Embryonic facial prominence (tissue), 1 donor: ENCODE measurements at regions not wholly inside any gene's neighbourhood (a gene's known extent, or its start where the extent isn't known, plus 50 kb on each side); places are given as distances from the start of the nearest gene placed in this dataset.

Experiments used
- DNase-seq: peaks from one replicate; pipeline ENCODE4 v3.0.0-alpha.2; 2016; ENCODE audit errors: extremely low spot score

DNA sequence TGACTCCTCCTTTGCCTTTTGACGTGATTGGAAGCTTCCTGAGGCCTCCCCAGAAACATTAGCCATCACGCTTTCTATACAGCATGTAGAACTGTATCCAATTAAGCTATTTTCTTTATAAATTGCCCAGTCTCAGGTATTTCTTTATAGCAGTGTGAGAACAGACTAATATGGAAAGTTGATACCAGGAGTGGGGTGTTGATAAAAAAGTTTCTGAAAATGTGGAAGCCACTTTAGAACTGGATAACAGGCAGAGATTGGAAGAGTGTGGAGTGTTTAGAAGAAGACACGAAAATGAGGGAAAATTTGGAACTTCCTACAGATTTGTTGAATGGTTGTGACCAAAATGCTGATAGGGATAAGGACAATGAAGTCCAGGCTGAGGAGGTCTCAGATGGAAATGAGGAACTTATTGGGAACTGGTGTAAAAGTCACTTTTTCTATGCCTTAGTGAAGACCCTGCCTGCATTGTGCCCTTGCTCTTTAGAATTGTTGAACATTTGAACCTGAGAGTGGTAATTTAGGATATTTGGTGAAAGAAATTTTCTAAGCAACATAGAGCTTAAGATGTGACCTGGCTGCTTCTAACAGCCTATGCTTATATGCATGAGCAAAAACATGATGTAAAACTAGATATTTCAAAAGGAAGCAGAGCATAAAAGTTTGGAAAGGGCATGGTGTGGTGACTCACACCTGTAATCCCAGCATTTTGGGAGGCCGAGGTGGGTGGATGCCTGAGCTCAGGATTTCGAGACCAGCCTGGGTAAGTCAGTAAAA lies 969.7 kb downstream of the DSC3 start:
- DNase-seq: no peak

DNA sequence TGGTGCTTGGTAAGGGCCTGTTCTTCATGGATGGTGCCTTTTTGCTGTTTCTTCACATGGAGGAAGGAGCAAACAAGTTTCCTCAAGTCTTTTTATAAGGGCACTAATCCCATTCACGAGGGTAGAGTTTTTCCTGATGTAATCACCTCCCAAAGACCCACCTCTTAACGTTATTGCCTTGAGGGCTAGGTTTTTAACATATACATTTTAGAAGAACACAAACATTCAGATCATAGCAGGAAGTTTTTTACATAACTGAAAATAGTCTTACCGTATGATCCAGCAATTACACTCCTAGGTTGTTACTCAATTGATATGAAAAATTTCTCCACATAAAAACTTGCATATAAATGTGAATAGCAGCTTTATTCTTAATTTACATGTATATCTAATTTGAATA lies 976.3 kb downstream of the DSC3 start:
- no peak for DNase-seq

DNA sequence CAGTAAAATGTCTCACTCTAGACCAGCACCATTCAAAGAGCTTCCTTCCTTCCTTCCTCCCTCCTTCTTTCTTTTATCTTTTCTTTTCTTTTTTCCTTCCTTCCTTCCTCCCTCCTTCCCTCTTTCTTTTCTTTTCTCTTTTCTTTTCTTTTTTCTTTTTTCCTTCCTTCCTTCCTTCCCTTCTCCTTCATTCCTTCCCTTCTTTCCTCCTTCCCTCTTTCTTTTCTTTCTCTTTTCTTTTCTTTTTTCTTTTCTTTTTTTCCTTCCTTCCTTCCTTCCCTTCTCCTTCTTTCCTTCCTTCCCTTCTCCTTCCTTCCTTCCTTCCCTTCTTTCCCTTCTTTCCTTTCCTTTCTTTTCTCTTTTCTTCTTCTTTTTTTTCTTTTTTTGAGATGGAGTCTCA lies 985.1 kb downstream of the DSC3 start:
- DNase-seq: no peak

DNA sequence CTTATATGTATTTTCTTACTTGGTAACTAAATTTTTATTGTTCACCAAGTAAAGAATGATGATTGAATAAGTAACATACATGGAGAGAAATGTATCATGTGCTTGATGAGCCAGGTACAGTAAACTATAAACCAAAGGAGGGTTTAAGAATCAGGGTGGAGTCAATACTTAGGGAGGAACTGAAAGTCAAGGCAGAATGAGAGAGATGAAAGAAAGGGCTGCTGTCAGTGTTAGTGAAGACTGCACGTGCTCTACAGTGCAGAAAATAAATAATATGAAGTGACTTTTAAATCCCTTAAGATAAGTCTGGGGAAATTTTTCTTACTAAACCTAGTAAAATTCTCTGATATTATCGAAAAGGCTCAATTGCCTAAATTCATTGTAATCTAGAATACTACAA lies 986.0 kb downstream of the DSC3 start:
- DNase-seq: no peak

DNA sequence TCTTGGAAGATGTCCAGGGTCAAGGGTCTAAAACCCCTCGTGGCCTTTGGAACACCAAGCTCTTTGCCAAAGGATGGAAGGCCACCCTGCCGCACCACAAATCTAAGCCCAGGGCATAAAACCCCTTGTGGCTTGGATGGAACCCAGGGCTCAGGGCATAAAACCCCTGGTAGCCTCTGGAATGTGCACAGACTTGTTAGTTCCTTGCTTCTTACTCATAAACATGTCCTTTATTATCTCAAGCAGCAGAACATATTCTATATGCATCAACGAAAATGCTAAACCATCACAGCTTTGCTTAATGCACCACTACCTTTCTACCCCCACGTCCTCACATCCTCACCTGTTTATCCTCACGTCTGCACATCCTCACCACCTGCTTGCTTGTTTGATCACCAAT lies 998.0 kb downstream of the DSC3 start:
- DNase-seq: no peak

DNA sequence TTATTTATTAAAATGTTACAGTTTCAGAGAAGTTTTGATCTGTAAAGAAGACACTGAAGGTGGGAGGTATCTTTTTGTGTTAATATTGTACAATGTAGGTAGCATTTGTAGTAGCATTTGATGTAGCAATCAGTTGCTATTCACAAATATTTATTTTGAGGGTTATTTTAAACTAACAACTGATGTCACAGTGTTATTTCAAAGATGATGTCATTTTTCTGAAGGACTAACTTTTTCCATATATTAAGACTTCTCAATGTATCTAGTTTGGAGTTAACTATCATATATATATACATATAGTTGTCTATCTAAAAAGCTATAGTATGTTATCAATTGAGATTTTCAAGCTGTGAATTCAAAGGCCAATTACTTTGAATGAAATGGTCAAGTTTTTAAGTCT lies 1003.3 kb downstream of the DSC3 start:
- no peak for DNase-seq

DNA sequence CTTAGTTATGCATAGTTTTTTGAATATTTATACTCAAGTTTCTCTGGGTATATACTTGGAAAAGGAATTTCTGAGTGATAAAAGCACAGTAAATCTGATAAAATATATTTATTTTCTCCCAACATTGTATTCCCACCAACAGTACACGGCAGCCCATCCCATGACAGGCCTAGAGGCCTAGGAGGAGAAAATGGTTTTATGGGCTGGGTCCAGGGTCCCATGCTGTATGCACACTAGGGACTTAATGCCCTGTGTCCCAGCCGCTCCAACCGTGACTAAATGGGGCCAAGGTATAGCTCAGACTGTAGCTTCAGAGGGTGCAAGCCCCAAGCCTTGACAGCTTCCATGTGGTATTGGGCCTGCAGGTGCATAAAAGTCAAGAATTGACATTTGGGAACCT lies 1007.7 kb downstream of the DSC3 start:
- no peak for DNase-seq

DNA sequence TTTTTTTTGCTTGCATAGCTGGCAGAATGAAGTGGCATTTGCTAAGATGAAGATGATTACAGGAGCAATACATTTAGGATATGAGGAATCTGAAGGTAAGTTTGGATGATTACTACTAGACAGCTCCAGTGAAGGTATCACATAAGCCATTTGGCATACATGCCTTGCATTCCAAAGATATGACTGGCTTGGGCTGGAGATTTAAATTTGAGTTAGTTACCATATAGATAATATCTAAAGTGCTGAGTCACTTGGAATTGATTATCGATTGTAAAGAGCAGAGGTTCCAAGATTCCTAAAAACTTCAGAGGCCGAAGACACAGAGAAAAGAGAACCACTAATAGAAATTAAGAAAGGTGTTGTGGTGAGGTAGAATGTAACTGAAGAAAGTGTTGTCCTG lies 1026.4 kb downstream of the DSC3 start:
- DNase-seq: no peak

DNA sequence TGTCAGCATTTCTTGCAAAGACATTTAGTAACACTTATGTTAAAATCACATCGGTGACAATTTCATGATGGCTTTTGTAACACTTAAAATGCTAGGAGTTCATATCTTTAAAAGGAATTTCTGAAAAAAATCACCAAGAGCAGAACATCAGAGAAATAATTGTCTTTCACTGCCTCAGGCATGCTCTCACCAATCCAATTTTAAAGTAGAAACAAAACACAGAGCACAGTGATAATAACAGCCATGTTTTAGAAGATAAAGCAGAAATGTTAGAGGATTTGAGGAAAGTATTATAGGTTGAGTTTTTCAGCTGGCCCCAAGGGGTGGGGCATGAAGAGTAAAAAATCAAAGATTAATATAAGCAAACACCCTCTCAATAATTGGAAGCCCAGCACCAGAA lies 1037.6 kb downstream of the DSC3 start:
- no peak for DNase-seq

DNA sequence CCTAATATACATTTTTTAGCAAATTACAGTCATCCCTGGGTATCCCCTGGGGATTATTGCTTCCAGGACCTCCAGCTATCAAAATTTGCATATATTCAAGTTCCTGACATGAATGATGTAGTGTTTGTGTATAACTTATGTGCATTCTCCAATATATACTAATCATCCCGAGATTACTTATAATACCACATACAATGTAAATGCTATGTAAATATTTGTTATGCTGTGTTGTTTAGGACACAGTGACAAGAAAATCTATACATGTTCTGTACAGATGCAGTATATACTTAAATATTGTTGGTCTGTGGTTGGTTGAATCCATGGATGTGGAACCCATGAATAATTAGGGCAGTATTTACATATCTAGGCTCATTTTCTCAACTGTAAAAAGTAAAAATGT lies 1060.3 kb downstream of the DSC3 start:
- no peak for DNase-seq

DNA sequence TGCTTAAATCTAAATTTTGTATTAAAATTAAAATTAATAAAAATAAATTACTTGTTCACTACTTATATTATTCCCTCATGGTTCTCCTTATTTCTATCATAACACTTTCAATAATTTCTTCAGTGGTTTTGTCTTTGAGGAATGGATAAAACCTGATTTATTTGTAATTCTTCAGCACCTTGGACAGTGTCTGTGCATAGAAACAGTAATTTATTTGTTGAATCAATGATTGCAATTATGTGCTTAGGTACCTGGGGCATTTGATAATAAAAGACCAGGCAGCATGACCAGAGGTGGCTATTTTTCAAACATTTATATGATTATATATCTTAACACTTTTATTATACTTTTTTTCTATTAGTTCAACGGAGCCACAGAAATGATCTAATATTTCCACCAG lies 1062.7 kb downstream of the DSC3 start:
- no peak for DNase-seq

DNA sequence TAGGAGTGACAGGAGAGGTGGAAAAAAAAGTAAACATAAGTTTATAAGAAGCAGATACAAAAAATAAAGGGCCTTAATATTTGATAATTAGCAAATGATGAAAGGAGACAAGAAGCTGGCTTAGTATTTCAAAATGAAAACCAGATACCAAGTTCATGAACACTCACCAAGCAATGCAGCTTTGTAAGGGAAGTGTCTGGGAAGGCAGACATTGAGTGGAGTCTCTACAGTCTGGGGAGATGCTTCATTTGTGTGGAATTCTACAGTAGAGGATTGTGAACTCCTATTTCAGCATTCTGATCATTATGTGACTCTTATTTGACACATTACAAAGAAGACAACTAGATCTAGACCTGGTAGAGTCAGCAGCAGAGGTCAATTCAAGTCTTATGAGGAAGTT lies 1072.7 kb downstream of the DSC3 start:
- DNase-seq: no peak

DNA sequence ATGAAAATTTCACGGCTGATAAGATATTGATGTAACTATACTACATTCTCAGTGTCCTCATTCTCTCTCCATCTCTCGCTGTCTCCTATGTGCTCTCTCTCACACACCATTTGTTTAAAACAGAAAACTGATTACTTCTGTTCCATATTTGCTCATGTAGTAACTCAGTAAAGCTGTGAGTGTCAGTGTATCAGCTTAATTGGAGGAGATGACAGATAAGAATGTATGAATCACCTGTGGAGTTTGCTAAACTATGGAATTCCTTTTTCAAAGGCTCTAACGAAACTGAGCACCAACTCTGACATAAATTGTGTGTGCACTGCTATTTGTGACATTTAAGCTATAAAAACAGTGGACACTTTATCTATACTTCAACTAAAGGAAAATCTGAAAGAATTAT lies 1080.0 kb downstream of the DSC3 start:
- no peak for DNase-seq

DNA sequence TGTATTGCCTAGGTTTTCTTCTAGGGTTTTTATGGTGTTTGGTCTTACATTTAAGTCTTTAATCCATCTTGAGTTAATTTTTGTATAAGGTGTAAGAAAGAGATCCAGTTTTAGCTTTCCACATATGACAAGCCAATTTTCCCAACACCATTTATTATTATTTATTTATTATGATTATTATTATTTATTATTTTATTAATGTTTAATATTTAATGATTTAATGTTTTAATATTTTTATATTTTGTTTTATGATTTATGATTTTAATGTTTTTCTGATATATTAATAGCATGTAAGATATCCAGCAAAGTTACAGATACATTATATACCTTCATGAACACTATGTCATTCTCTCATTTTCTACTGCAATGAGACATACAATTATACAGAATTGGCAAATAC lies 1082.0 kb downstream of the DSC3 start:
- DNase-seq: no peak

DNA sequence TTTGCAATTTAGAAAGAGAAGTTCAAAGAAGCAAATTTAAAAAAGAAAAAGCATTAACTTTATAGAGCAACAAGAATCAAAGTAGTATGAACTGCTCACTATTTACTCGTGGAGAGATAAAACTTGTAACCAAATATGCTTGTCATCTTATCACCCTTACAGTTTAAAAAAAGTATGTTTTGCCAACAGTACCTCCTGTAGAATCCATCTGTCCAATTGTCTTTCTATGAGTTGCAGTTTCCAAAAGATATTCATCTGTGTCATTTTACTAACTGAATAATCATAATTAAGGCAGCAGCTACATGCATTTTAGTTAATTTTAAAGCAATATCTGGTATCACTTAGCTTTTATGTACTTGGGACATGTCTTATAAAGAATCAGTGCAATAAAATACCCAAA lies 1112.3 kb downstream of the DSC3 start:
- no peak for DNase-seq

DNA sequence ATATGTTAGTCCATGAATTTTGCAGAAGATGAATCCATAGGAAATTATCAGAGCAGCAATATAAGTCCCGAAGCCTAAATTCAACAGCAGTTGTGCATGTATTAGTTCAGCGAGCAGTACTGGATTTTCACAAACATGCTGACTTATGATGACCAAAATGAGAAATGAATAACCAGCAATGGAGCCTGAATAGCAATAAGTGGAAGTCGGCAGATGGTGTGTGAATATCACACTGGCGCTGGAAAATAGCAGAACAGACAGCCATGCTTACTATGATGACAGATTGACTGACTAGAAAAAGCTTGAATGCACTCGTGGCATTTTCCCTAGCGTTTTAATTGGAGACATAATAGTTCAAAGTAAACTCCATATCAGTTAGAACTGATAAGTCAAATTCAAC lies 1114.5 kb downstream of the DSC3 start:
- DNase-seq: no peak

DNA sequence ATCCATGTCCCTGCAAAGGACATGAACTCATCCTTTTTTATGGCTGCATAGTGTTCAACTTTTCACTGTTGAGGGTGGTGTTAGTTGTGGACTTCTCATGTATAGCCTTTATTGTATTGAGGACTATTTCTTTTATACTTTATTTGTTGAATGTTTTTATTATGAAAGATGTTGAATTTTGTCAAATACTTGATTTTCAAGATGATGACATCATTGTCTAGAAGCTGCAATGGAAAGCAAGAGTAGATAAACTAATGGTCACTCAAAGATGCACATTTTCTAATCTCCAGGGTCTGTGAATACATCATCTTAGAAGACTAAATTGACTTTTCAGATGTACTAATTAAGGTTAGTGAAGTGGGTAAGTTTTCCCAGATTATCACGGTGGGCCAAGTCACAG lies 1117.0 kb downstream of the DSC3 start:
- DNase-seq: no peak

DNA sequence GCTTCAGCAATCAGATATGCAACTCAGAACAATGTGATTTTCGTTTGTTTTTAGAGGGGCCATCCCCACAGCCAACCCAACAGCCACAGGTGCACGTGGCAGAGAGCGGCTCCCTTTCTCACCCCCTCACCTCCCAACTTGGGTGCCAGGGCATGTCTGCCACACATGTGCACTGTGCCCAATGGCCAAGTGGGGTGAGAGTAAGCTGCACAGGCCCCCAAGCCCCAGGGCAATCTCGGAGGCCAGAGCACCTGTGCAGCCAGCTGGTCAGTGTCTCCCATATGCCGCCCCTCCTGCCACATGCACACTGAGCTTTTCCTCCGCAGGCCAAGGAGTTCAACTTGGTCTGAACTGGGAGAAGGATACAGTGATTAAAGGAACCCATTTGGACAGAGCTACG lies 1130.2 kb downstream of the DSC3 start:
- DNase-seq: no peak

DNA sequence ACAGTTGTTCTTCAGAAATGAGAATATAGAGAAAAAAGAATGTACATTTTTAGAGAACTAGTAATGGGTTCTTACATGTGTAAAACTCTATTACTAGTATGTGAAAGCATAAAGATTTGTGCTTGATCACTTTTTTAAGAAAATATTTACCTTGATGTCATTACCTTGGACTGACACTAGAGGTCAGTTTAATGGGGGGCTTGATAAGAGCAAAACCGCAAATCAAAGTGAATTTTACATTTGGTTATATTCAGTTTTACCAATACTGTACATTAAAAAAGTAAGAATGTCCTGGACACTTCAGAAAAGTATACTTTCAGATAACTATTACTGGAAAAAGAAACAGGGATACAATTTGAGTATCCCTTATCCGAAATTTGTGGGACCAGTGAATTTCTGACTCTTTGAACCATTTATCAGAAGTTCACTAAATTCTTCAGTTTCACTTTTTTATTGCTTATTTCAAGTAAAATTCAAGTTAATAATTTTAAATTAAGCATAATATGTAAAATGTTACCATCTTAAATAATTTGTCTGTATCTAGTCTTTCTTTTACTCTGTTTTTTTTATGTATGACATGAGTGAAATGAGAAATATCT lies 1149.5 kb downstream of the DSC3 start:
- no peak for DNase-seq

DNA sequence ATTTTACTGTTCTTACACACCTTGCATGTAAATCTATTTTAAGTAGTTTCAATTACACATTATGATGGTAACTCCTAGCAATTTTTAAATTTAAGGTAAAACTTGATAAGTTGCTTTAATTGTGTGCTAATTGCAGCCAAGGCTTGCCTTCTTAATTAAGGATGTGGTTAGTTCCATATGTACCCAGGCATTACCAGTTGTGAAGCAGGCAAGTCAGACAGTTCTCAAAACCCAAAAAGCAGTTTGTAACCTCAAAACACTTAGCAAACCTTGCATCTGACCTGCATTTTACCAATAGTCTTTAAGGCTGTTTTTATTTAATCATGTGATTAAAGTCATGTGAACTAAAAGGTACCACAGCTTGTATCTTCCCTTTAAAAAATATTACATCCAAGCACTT lies 1159.4 kb downstream of the DSC3 start:
- no peak for DNase-seq

DNA sequence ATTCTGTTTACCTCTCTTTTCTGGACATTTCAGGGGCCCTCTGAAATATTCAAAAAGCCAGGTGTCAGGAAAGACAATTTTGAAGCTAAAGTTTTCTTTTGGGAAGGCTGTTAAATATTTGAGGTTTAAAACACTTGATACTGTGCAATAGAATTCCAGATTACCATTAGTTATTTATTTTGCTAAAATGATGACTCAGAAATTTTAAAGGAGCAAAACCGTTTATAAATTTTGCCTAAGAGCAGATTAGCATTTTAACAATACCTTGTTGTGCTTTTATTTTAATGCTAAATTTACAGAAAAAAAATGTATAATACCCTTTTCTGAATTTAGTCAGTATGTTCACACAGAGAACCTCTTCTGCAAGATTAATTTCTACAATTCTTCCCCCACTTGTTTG lies 1159.9 kb downstream of the DSC3 start:
- no peak for DNase-seq

DNA sequence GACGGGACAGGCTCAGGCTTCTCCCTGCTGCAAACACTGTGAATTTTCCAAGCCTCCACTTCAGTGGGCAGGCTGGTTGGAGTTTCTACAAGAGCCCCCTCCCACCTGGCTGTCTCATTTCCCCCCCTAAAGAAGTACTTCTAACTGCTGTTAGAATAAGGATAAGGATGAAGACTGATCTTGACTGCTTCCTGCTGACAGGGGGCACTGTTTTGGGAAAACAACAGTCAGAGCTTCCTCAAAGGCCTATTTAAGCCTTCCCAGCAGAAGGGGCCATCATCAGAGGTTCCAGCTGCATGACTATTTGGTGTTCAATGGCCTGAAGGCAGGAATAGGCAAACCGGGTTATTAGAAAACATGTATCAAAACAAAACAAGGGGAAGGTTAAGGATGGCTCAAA lies 1162.8 kb downstream of the DSC3 start:
- no peak for DNase-seq

DNA sequence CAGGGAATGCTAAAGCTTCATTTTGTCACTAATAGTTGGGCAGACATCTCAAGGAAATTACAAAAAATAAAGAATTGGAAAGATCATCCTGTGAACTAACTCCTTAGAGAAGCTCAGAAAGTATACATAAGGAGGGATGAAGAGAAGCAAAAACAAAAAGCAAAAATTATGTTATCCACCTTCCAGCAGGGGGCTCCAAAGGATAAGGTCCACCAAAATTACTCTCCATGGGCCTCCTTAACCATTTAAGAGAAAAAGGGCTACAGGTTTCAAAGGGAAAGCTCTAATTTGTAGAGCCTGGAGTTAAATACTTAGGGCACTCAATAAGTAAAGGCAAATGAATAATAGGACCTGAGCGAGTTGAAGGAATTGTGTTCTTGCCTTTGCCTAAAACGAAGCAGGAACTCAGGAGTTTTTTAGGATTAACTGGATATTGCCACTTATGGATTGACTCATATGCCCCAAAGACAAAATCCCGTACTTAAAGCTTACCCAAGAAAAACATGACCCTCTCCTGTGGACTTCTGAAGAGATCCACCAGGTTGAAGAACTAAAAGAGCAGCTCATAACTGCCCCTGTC lies 1167.9 kb downstream of the DSC3 start:
- DNase-seq: no peak

DNA sequence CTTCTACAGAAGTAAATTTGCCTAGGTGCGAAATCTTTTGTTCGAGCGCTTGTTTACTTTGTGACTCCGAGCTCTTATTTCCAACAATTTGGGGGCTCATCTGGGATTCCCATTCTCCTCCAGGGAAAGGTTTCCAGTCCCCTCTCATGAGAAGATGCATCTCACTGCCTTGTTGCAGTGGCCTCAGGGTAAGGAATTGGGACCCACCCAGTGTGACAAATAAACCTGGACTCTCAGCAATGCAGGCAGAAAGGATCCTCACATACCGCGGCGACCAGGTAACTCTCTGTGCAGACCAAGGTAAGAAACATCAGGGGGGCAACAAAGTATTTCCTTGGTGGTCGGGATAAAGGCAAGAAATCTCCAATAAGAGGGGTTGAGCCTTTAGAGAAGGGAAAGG lies 1169.3 kb downstream of the DSC3 start:
- DNase-seq: no peak
